ENCODE measurements at regions not wholly inside any gene's neighbourhood (a gene's known extent, or its start where the extent isn't known, plus 50 kb on each side); places are given as distances from the start of the nearest gene placed in this dataset.

DNA sequence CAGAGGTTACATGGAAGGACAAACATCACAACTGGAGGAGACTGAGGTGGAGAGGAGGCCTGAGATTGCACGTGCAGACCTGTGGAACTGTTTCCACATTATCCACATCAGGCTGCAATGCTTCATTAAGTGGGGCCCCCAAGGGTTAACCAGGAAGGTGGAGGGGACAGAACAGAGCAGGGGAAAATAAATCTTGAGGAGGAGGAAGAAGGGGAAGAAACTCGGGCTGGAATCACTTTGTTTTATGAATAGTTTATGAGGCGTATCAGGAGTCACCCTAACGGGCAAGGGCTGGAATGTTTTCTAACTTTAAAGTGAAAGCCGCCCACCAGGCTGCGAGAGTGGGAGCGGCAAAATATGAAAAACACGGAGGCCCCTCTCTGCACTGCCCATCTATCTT, 154.9 kb downstream of the WNT5A start:
- Histone ChIP-seq H3K27me3 (replicated peaks in 1 of 7) (no peaks in the 10 kb centered on the region), H3K4me3 (no peak overlapping the region), H3K36me3 (no peaks in the 10 kb centered on the region), H3K4me1 (no peaks in the 10 kb centered on the region), H3K27ac (no peak overlapping the region), H3K9me3 (peaks cover 0 to 4% (median 0%) of the 10 kb centered on the region in 8 donors)
- 69 to 80% (median 74%) methylated on average over 8 of the region's 8 CpGs for WGBS, 5 donors
- DNase-seq = no peak
- TF ChIP-seq POLR2A (IDR thresholded peaks at IDR 0.05) = no peak
- TF ChIP-seq, protein P1, sequence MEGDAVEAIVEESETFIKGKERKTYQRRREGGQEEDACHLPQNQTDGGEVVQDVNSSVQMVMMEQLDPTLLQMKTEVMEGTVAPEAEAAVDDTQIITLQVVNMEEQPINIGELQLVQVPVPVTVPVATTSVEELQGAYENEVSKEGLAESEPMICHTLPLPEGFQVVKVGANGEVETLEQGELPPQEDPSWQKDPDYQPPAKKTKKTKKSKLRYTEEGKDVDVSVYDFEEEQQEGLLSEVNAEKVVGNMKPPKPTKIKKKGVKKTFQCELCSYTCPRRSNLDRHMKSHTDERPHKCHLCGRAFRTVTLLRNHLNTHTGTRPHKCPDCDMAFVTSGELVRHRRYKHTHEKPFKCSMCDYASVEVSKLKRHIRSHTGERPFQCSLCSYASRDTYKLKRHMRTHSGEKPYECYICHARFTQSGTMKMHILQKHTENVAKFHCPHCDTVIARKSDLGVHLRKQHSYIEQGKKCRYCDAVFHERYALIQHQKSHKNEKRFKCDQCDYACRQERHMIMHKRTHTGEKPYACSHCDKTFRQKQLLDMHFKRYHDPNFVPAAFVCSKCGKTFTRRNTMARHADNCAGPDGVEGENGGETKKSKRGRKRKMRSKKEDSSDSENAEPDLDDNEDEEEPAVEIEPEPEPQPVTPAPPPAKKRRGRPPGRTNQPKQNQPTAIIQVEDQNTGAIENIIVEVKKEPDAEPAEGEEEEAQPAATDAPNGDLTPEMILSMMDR (IDR thresholded peaks at IDR 0.05 in 8 of 11, conservative IDR thresholded peaks at IDR 0.05 in 3 of 11) = no peak
- no peak for TF ChIP-seq POLR2AphosphoS5 (IDR thresholded peaks at IDR 0.05)
- intact Hi-C loops (cut with DNase I; ENCODE audit: low total_unique reads) = no loop called here

DNA sequence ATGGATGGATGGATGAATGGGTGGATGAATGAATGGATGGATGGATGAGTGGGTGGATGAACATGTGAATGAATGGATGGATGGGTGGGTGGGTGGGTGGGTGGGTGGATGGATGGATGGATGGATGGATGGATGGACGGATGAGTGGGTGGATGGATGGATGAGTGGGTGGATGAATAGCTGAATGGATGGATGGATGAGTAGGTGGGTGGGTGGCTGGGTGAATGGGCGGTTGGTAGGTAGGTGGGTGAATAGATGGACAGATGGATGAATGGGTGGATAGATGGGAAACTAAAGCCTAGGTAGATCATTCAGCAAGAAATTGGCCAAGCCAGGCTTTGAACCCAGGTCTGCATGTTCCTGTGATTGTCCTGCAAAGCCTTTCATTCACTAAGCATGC, 155.6 kb downstream of the WNT5A start:
- intact Hi-C loops (cut with DNase I; ENCODE audit: low total_unique reads) = no loop called here
- 76 to 92% (median 81%) methylated on average over 2 of the region's 2 CpGs for WGBS, 5 donors
- no peaks in the 10 kb centered on the region for H3K4me1 ChIP-seq
- H3K36me3 ChIP-seq = no peaks in the 10 kb centered on the region
- DNase-seq = no peak
- peaks cover 0 to 4% (median 0%) of the 10 kb centered on the region in 8 donors for H3K9me3 ChIP-seq
- H3K27ac ChIP-seq = no peak overlapping the region
- H3K27me3 ChIP-seq (replicated peaks in 1 of 7) = no peaks in the 10 kb centered on the region
- no peak overlapping the region for H3K4me3 ChIP-seq
- TF ChIP-seq, protein P1 (IDR thresholded peaks at IDR 0.05 in 8 of 11, conservative IDR thresholded peaks at IDR 0.05 in 3 of 11) = no peak
- no peak for TF ChIP-seq POLR2AphosphoS5 (IDR thresholded peaks at IDR 0.05)
- TF ChIP-seq POLR2A (IDR thresholded peaks at IDR 0.05) = no peak

DNA sequence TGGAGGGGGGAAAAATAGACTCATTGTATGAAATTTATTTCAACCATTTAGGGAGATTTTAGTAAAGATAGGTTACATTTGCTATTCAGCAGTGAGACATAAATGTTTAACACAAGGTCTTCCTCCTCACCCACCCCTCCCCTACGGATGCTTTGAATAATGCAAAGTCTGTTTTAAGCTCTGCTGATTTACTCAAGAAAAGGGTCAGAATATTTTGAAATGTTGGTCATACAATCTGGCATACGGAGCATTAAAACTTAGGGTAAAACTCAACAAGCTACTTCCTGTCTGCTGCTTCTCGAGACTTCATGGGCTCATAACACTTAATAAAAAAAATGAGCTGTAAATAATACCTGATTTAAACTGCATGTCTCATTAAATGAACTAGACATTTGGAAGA, 156.3 kb downstream of the WNT5A start:
- 42 to 67% (median 46%) methylated on average over 3 of the region's 3 CpGs for WGBS, 5 donors
- intact Hi-C loops (cut with DNase I; ENCODE audit: low total_unique reads) = no loop called here
- Histone ChIP-seq H3K4me3 (no peak overlapping the region), H3K9me3 (peaks cover 0 to 4% (median 0%) of the 10 kb centered on the region in 8 donors), H3K27ac (no peak overlapping the region), H3K27me3 (replicated peaks in 1 of 7) (no peaks in the 10 kb centered on the region), H3K36me3 (no peaks in the 10 kb centered on the region), H3K4me1 (no peaks in the 10 kb centered on the region)
- TF ChIP-seq POLR2AphosphoS5 (IDR thresholded peaks at IDR 0.05) (no peak), POLR2A (IDR thresholded peaks at IDR 0.05) (no peak)
- TF ChIP-seq, protein P1 (IDR thresholded peaks at IDR 0.05 in 8 of 11, conservative IDR thresholded peaks at IDR 0.05 in 3 of 11) = no peak
- DNase-seq = no peak

DNA sequence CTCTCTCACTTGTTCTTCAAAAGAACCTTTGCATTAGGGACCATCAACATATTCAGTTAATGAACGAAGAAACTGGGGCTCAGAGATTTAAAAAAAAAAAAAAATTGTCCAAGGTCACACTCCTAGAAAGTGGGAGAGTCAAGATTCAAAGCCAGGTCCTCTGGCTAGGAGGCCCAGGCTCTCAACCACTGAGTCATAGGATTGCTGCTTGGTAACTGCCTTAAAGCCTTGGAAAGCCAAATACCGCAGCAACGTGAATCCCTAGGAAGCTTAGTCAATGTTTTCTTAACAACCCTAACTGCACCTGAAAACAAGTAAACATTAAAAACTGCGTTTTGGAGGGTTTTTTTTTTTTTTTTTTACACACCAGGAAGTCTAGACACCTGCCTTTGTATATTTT, 156.8 kb downstream of the WNT5A start:
- WGBS, 5 donors = 52 to 68% (median 57%) methylated on average over 4 of the region's 4 CpGs
- H3K27ac ChIP-seq = no peak overlapping the region

More for the DNA sequence above, 156.8 kb downstream of the WNT5A start:
- Histone ChIP-seq H3K4me3 (no peak overlapping the region), H3K4me1 (no peaks in the 10 kb centered on the region), H3K27me3 (replicated peaks in 1 of 7) (no peaks in the 10 kb centered on the region), H3K36me3 (no peaks in the 10 kb centered on the region), H3K9me3 (peaks cover 0 to 4% (median 0%) of the 10 kb centered on the region in 8 donors)
- intact Hi-C loops (cut with DNase I; ENCODE audit: low total_unique reads) = no loop called here
- TF ChIP-seq, protein P1 (IDR thresholded peaks at IDR 0.05 in 8 of 11, conservative IDR thresholded peaks at IDR 0.05 in 3 of 11) = no peak
- TF ChIP-seq POLR2A (IDR thresholded peaks at IDR 0.05) = no peak
- TF ChIP-seq POLR2AphosphoS5 (IDR thresholded peaks at IDR 0.05) = no peak
- DNase-seq = no peak

All from spleen (tissue), 11 donors.